ENCODE measurements at regions not wholly inside any gene's neighbourhood (a gene's known extent, or its start where the extent isn't known, plus 50 kb on each side); places are given as distances from the start of the nearest gene placed in this dataset.

- TF ChIP-seq UBTF (IDR thresholded peaks at IDR 0.05; ENCODE audit: borderline replicate concordance in 1 of 2, low read depth in 2 of 2, low read length in 2 of 2) (no peak), ZNF282 (CRISPR knock-in tag; IDR thresholded peaks at IDR 0.05) (no peak), NFATC3 (IDR thresholded peaks at IDR 0.05) (no peak), TEAD2 (tag; IDR thresholded peaks at IDR 0.05) (no peak), EGR1 (conservative IDR thresholded peaks at IDR 0.05) (no peak), MTA1 (IDR thresholded peaks at IDR 0.05; ENCODE audit: borderline replicate concordance) (no peak), POLR2AphosphoS5 (IDR thresholded peaks at IDR 0.05; ENCODE audit: control insufficient read depth, insufficient read depth, low read depth, low read length) (no peak)
- TF ChIP-seq, protein P1, sequence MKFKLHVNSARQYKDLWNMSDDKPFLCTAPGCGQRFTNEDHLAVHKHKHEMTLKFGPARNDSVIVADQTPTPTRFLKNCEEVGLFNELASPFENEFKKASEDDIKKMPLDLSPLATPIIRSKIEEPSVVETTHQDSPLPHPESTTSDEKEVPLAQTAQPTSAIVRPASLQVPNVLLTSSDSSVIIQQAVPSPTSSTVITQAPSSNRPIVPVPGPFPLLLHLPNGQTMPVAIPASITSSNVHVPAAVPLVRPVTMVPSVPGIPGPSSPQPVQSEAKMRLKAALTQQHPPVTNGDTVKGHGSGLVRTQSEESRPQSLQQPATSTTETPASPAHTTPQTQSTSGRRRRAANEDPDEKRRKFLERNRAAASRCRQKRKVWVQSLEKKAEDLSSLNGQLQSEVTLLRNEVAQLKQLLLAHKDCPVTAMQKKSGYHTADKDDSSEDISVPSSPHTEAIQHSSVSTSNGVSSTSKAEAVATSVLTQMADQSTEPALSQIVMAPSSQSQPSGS (CRISPR knock-in tag; IDR thresholded peaks at IDR 0.05), result no peak
- TF ChIP-seq, protein P2, sequence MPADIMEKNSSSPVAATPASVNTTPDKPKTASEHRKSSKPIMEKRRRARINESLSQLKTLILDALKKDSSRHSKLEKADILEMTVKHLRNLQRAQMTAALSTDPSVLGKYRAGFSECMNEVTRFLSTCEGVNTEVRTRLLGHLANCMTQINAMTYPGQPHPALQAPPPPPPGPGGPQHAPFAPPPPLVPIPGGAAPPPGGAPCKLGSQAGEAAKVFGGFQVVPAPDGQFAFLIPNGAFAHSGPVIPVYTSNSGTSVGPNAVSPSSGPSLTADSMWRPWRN (IDR thresholded peaks at IDR 0.05; ENCODE audit: low read depth), result no peak
Observed at GRCh38 chr9:97793067-97793466, 60.0 kb upstream of the FOXE1 start.
